Neural cell (in vitro differentiated cells): ENCODE measurements at regions not wholly inside any gene's neighbourhood (a gene's known extent, or its start where the extent isn't known, plus 50 kb on each side); places are given as distances from the start of the nearest gene placed in this dataset.

Experiments used
- H2AFZ ChIP-seq: fragments of 200-600, 300-800 bp; sonication (generic), shearing (Covaris generic); 2 replicates; pipeline ENCODE4 v1.6.0; 2014; ENCODE audit warnings: low read depth, mild to moderate bottlenecking, antibody characterized with exemption, low read length, moderate library complexity
- H3F3A ChIP-seq: fragments of 200-600 bp; shearing (Covaris generic); 2 replicates; pipeline ENCODE4 v1.6.1; 2016; ENCODE audit warnings: mild to moderate bottlenecking, moderate library complexity, mixed read lengths, antibody characterized with exemption, low read length; ENCODE audit not compliant: insufficient read depth, poor library complexity, severe bottlenecking
- H3K27ac ChIP-seq: fragments of 200-600, 300-800 bp; sonication (generic), shearing (Covaris generic); 2 replicates; pipeline ENCODE4 v1.5.1; 2014; ENCODE audit warnings: mild to moderate bottlenecking, low read length, moderate library complexity
- H3K27me3 ChIP-seq: fragments of 300-800, 200-600 bp; sonication (generic), shearing (Covaris generic); 2 replicates; pipeline ENCODE4 v1.6.0; 2014; ENCODE audit warnings: mild to moderate bottlenecking, low read depth, low read length, moderate library complexity; ENCODE audit not compliant: insufficient read depth
- H3K36me3 ChIP-seq: fragments of 300-800, 200-600 bp; sonication (generic), shearing (Covaris generic); 2 replicates; pipeline ENCODE4 v1.5.1; 2014; ENCODE audit warnings: mild to moderate bottlenecking, antibody characterized with exemption, low read length, moderate library complexity; ENCODE audit not compliant: insufficient read depth
- H3K4me2 ChIP-seq: fragments of 300-800, 200-600 bp; sonication (generic), shearing (Covaris generic); 2 replicates; pipeline ENCODE4 v1.6.0; 2014; ENCODE audit warnings: mild to moderate bottlenecking, low read length
- H3K4me3 ChIP-seq: fragments of 300-800, 200-600 bp; sonication (generic), shearing (Covaris generic); 2 replicates; pipeline ENCODE4 v1.5.1; 2014; ENCODE audit warnings: mild to moderate bottlenecking, low read length, moderate library complexity
- H3K79me2 ChIP-seq: fragments of 200-600 bp; shearing (Covaris generic); replicated peaks from 2 replicates; pipeline ENCODE4 v1.6.0; 2014; ENCODE audit warnings: mild to moderate bottlenecking, low read length, moderate library complexity; ENCODE audit not compliant: insufficient read depth
- H3K9ac ChIP-seq: fragments of 300-800, 200-600 bp; sonication (generic), shearing (Covaris generic); 2 replicates; pipeline ENCODE4 v1.6.1; 2016; ENCODE audit warnings: mild to moderate bottlenecking, low read length, mixed read lengths
- H3K9me2 ChIP-seq: fragments of 200-600 bp; shearing (Covaris generic); 2 replicates; pipeline ENCODE4 v1.6.1; 2016; ENCODE audit warnings: mild to moderate bottlenecking, low read length, mixed read lengths; ENCODE audit not compliant: insufficient read depth
- H3K9me3 ChIP-seq: fragments of 200-600, 300-800 bp; sonication (generic), shearing (Covaris generic); 2 replicates; pipeline ENCODE4 v1.6.1; 2016; ENCODE audit warnings: mild to moderate bottlenecking, mixed run types, low read length, moderate library complexity, mixed read lengths
- H4K20me1 ChIP-seq: fragments of 200-600 bp; shearing (Covaris generic); 2 replicates; pipeline ENCODE4 v1.6.1; 2016; ENCODE audit warnings: mild to moderate bottlenecking, mixed run types; ENCODE audit not compliant: insufficient read depth
- EP300 ChIP-seq: fragments of 450-650 bp; conservative IDR thresholded peaks from 2 replicates; pipeline ENCODE4 v1.6.1; 2014; ENCODE audit warnings: antibody characterized with exemption, mild to moderate bottlenecking, moderate library complexity; ENCODE audit not compliant: poor library complexity, severe bottlenecking
- EZH2 ChIP-seq: fragments of 200-600, 300-800 bp; shearing (Covaris generic), sonication (generic); IDR thresholded peaks from 2 replicates; pipeline ENCODE4 v1.6.1; 2014; ENCODE audit warnings: antibody characterized with exemption, low read length, borderline replicate concordance, mild to moderate bottlenecking; ENCODE audit not compliant: insufficient read depth, poor library complexity, severe bottlenecking
- MXI1 ChIP-seq: fragments of 450-650 bp; conservative IDR thresholded peaks from 2 replicates; pipeline ENCODE4 v1.6.1; 2014; ENCODE audit warnings: antibody characterized with exemption, mild to moderate bottlenecking; ENCODE audit not compliant: poor library complexity, severe bottlenecking
- POLR2AphosphoS5 ChIP-seq: IDR thresholded peaks from 2 replicates; pipeline ENCODE4 v1.6.1; 2012
- RAD21 ChIP-seq: fragments of 450-650 bp; conservative IDR thresholded peaks from 2 replicates; pipeline ENCODE4 v1.6.1; 2014; ENCODE audit warnings: antibody characterized with exemption, mild to moderate bottlenecking, moderate library complexity
- SMC3 ChIP-seq: fragments of 450-650 bp; conservative IDR thresholded peaks from 2 replicates; pipeline ENCODE4 v1.6.1; 2014; ENCODE audit warnings: antibody characterized with exemption, mild to moderate bottlenecking, moderate library complexity; ENCODE audit not compliant: poor library complexity
- TAF1 ChIP-seq: IDR thresholded peaks from 2 replicates; pipeline ENCODE4 v1.6.1; 2012; ENCODE audit warnings: low read depth
- TF ChIP-seq, protein P1 (sequence below): fragments of 450-650 bp; IDR thresholded peaks from 2 replicates; pipeline ENCODE4 v1.5.1; 2014; ENCODE audit warnings: antibody characterized with exemption, mild to moderate bottlenecking, moderate library complexity; ENCODE audit not compliant: poor library complexity, severe bottlenecking
- TF ChIP-seq, protein P2 (sequence below): IDR thresholded peaks from 2 replicates; pipeline ENCODE4 v1.6.1; 2012; ENCODE audit warnings: borderline replicate concordance

DNA sequence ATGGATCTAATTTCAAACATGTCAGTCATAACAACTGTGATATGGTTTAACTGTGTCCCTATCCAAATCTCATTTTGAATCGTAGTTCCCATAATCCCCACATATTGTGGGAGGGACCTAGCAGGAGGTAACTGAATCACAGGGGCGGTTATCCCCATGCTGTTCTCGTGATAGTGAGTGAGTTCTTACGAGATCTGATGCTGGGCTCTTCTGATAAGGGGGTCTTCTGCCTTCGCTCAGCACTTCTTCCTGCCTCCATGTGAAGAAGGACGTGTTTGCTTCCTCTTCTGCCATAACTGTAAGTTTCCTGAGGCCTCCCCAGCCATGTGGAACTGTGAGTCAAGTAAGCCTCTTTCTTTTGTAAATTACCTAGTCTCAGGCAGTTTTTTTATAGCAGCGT, 138.0 kb upstream of the PCGF5 start:
- H3K36me3 ChIP-seq: no peaks in the 10 kb centered on the region
- H3F3A ChIP-seq: no peaks in the 10 kb centered on the region
- no peak overlapping the region for H3K27ac ChIP-seq
- H3K4me3 ChIP-seq: no peak overlapping the region
- no peaks in the 10 kb centered on the region for H3K27me3 ChIP-seq
- no peaks in the 10 kb centered on the region for H4K20me1 ChIP-seq
- no peak overlapping the region for H3K4me2 ChIP-seq
- no peak overlapping the region for H2AFZ ChIP-seq
- H3K9ac ChIP-seq: no peak overlapping the region
- no peaks in the 10 kb centered on the region for H3K9me3 ChIP-seq
- no peaks in the 10 kb centered on the region for H3K79me2 ChIP-seq
- H3K9me2 ChIP-seq: no peaks in the 10 kb centered on the region
- TF ChIP-seq MXI1 (no peak), POLR2AphosphoS5 (no peak), EZH2 (no peak)
- TF ChIP-seq, protein P1, sequence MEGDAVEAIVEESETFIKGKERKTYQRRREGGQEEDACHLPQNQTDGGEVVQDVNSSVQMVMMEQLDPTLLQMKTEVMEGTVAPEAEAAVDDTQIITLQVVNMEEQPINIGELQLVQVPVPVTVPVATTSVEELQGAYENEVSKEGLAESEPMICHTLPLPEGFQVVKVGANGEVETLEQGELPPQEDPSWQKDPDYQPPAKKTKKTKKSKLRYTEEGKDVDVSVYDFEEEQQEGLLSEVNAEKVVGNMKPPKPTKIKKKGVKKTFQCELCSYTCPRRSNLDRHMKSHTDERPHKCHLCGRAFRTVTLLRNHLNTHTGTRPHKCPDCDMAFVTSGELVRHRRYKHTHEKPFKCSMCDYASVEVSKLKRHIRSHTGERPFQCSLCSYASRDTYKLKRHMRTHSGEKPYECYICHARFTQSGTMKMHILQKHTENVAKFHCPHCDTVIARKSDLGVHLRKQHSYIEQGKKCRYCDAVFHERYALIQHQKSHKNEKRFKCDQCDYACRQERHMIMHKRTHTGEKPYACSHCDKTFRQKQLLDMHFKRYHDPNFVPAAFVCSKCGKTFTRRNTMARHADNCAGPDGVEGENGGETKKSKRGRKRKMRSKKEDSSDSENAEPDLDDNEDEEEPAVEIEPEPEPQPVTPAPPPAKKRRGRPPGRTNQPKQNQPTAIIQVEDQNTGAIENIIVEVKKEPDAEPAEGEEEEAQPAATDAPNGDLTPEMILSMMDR: no peak

DNA sequence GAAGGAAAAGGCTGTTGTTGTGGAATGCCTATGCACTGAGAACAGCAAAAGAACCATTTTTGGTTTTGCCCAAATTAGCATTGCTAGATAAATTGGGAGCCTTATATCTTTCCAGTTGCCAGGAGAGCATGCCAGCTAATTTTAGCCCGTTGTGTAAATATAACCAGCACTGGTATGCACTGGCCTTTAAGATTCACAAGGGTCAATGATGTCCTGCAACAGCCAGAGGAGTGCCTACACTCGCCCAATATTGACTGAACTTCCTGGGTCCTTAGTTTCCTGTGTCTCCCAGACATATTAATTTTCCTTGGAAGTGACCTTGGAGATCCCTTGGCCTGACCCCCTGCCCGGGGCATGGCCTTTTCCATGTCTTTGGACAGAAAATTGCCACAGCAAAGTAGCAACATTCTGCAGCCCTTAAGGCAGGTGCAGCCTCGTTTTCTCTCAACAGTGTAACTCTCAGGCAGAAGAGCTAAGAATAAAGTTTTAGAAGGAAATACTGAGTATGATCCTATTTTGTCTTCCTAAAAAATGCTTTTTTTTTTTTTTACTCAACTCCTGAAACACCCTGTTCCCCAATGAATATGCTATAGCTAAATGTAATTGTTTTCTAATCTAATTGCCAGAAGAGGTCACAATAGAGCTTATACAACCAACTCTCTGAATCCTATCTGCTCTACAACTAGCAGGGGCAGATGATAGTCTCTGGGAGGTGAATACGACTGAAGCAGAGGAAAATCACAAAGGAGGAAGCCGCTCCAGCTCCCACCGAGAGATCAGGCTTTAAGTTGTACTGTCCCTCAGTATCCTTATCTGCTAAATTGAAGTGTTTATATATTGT, 131.9 kb upstream of the PCGF5 start:
- Histone ChIP-seq H3F3A (no peaks in the 10 kb centered on the region), H3K27me3 (no peaks in the 10 kb centered on the region), H3K79me2 (no peaks in the 10 kb centered on the region), H3K36me3 (no peaks in the 10 kb centered on the region), H3K27ac (no peak overlapping the region), H2AFZ (no peak overlapping the region), H4K20me1 (no peaks in the 10 kb centered on the region), H3K4me3 (no peak overlapping the region), H3K9me3 (peaks cover 5% of the 10 kb centered on the region), H3K9me2 (no peaks in the 10 kb centered on the region), H3K9ac (no peak overlapping the region), H3K4me2 (no peak overlapping the region)
- TF ChIP-seq TAF1 (no peak), RAD21 (no peak), POLR2AphosphoS5 (no peak), EP300 (no peak), MXI1 (no peak), EZH2 (no peak), SMC3 (no peak)
- TF ChIP-seq, protein P2, sequence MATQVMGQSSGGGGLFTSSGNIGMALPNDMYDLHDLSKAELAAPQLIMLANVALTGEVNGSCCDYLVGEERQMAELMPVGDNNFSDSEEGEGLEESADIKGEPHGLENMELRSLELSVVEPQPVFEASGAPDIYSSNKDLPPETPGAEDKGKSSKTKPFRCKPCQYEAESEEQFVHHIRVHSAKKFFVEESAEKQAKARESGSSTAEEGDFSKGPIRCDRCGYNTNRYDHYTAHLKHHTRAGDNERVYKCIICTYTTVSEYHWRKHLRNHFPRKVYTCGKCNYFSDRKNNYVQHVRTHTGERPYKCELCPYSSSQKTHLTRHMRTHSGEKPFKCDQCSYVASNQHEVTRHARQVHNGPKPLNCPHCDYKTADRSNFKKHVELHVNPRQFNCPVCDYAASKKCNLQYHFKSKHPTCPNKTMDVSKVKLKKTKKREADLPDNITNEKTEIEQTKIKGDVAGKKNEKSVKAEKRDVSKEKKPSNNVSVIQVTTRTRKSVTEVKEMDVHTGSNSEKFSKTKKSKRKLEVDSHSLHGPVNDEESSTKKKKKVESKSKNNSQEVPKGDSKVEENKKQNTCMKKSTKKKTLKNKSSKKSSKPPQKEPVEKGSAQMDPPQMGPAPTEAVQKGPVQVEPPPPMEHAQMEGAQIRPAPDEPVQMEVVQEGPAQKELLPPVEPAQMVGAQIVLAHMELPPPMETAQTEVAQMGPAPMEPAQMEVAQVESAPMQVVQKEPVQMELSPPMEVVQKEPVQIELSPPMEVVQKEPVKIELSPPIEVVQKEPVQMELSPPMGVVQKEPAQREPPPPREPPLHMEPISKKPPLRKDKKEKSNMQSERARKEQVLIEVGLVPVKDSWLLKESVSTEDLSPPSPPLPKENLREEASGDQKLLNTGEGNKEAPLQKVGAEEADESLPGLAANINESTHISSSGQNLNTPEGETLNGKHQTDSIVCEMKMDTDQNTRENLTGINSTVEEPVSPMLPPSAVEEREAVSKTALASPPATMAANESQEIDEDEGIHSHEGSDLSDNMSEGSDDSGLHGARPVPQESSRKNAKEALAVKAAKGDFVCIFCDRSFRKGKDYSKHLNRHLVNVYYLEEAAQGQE: no peak
- TF ChIP-seq, protein P1: no peak
